GM12873 (cell line): ENCODE measurements at regions not wholly inside any gene's neighbourhood (a gene's known extent, or its start where the extent isn't known, plus 50 kb on each side); places are given as distances from the start of the nearest gene placed in this dataset.

Source experiments
- CTCF ChIP-seq: IDR thresholded peaks from 2 replicates; pipeline ENCODE4 v1.5.1; 2012; ENCODE audit warnings: low read depth, mild to moderate bottlenecking, moderate library complexity, low read length, control low read depth; ENCODE audit not compliant: insufficient read depth; ENCODE audit errors: missing control alignments

- TF ChIP-seq CTCF = no peak
These were observed 179.6 kb upstream of the IRX3 start for GRCh38 chr16:54466233-54466632.

GRCh38 chr16:54465063-54465462 is 178.5 kb upstream of the IRX3 start:
- TF ChIP-seq CTCF = no peak

GRCh38 chr16:54462771-54463170 is 176.2 kb upstream of the IRX3 start:
- no peak for TF ChIP-seq CTCF

- no peak for TF ChIP-seq CTCF
These were observed 175.6 kb upstream of the IRX3 start for GRCh38 chr16:54462151-54462651.

GRCh38 chr16:54460263-54460860 is 173.8 kb upstream of the IRX3 start:
- TF ChIP-seq CTCF = no peak

- no peak for TF ChIP-seq CTCF
These were observed 173.1 kb upstream of the IRX3 start for GRCh38 chr16:54459509-54460262.

- no peak for TF ChIP-seq CTCF
These were observed 172.3 kb upstream of the IRX3 start for GRCh38 chr16:54458923-54459322.
